ENCODE measurements at regions not wholly inside any gene's neighbourhood (a gene's known extent, or its start where the extent isn't known, plus 50 kb on each side); places are given as distances from the start of the nearest gene placed in this dataset.

GRCh38 chr10:61548364-61548763 lies 95.2 kb upstream of the TMEM26 start:
- no peak for TF ChIP-seq ATF3 (IDR thresholded peaks at IDR 0.05)
- no peak for TF ChIP-seq EZH2 (IDR thresholded peaks at IDR 0.05)
- TF ChIP-seq EZH2phosphoT487 (IDR thresholded peaks at IDR 0.05; ENCODE audit: borderline replicate concordance): no peak
- no peak for TF ChIP-seq POLR2A (IDR thresholded peaks at IDR 0.05; ENCODE audit: borderline replicate concordance, extremely low read depth, insufficient read depth, insufficient read length)
- TF ChIP-seq CTCF (IDR thresholded peaks at IDR 0.05 in 2 of 3, conservative IDR thresholded peaks at IDR 0.05 in 1 of 3; ENCODE audit: borderline replicate concordance in 1 of 3, insufficient read depth in 1 of 3, low read depth in 2 of 3, low read length in 2 of 3): no peak

Measured in HCT116 (cell line).